Activated naive CD4-positive, alpha-beta T cell treated with anti-CD3 and anti-CD28 coated beads for 36 hours (primary cell): ENCODE measurements at regions not wholly inside any gene's neighbourhood (a gene's known extent, or its start where the extent isn't known, plus 50 kb on each side); places are given as distances from the start of the nearest gene placed in this dataset.
"Not testable (repeated sequence)": the region's sequence is repeated elsewhere in the genome, so short reads cannot be mapped to it uniquely, and the experiment has no call there.

ENCODE experiments used
- CTCF ChIA-PET: fragments of 350-600 bp; sonication (Branson Sonifier 250); formaldehyde crosslinking; loops from one replicate; lab custom pipeline; 2021; ENCODE audit warnings: antibody characterized with exemption; lab: Charles Lee
- DNase-seq: peaks from one replicate; pipeline ENCODE4 v3.0.0-alpha.2; 2020
- H3K27ac Mint-ChIP-seq: one replicate; pipeline ENCODE4 v1.8.0; 2021; ENCODE audit warnings: mild to moderate bottlenecking, mixed read lengths
- H3K27me3 Mint-ChIP-seq: one replicate; pipeline ENCODE4 v1.8.0; 2021; ENCODE audit warnings: low read depth, mixed read lengths
- H3K36me3 Mint-ChIP-seq: one replicate; pipeline ENCODE4 v1.8.0; 2021; ENCODE audit warnings: low read depth, mixed read lengths
- H3K4me1 Mint-ChIP-seq: one replicate; pipeline ENCODE4 v1.8.0; 2021; ENCODE audit warnings: low read depth, mixed read lengths
- H3K4me3 Mint-ChIP-seq: one replicate; pipeline ENCODE4 v1.8.0; 2021; ENCODE audit warnings: mild to moderate bottlenecking, moderate library complexity, mixed read lengths
- H3K9me3 Mint-ChIP-seq: one replicate; pipeline ENCODE4 v1.8.0; 2021; ENCODE audit warnings: mixed read lengths
- intact Hi-C: fragments of 100-400 bp; cut with micrococcal nuclease; formaldehyde crosslinking; loops from one replicate; pipeline ENCODE4 v1.15.1; 2023

DNA sequence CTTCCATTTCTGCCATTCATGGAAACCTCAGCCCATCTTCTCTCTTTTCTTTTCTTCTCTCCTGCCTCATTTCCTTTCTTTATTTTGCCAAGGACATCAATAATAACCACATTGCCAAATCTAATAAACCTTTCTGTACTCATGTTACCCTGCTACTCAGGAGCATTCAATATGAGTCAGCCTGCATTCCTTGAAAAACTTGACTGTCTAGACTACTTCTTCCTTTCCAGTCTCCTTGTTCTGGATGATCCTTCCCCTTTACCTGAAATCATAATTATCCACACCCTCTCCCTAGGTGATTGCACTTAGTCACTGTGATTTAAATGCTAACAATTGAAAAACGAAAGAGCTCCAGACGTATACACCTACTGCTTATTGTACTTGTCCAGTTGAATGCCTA is 253.2 kb upstream of the CENPE start:
- CTCF ChIA-PET: no interaction called here
- Mint-ChIP-seq H3K4me3 (no peak overlapping the region), H3K27me3 (no peaks in the 10 kb centered on the region), H3K9me3 (peaks cover 2% of the 10 kb centered on the region), H3K4me1 (no peaks in the 10 kb centered on the region), H3K36me3 (no peaks in the 10 kb centered on the region), H3K27ac (no peak overlapping the region)
- intact Hi-C loops: no loop called here
- DNase-seq: no peak

DNA sequence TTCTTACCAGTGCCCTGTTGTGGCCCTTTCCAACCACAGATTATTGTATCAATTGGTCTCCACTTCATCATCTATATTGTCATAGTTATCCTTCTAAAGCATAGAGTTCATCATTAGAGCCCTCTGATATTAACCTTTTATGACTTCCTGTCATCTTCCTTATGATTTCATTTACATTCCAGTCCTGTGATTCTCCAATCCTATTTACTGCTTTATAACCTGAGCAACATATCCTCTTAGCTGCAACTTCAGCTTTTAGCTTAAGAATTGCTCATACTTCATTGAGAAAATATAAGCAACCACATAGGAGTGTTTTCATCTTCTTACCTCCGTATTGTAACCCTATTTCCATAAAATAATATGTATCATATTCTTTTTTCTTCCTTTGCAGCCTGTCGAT is 252.6 kb upstream of the CENPE start:
- Mint-ChIP-seq H3K4me1 (no peaks in the 10 kb centered on the region), H3K4me3 (no peak overlapping the region), H3K9me3 (no peaks in the 10 kb centered on the region), H3K36me3 (no peaks in the 10 kb centered on the region), H3K27ac (no peak overlapping the region), H3K27me3 (no peaks in the 10 kb centered on the region)
- CTCF ChIA-PET: no interaction called here
- no peak for DNase-seq
- intact Hi-C loops: no loop called here

DNA sequence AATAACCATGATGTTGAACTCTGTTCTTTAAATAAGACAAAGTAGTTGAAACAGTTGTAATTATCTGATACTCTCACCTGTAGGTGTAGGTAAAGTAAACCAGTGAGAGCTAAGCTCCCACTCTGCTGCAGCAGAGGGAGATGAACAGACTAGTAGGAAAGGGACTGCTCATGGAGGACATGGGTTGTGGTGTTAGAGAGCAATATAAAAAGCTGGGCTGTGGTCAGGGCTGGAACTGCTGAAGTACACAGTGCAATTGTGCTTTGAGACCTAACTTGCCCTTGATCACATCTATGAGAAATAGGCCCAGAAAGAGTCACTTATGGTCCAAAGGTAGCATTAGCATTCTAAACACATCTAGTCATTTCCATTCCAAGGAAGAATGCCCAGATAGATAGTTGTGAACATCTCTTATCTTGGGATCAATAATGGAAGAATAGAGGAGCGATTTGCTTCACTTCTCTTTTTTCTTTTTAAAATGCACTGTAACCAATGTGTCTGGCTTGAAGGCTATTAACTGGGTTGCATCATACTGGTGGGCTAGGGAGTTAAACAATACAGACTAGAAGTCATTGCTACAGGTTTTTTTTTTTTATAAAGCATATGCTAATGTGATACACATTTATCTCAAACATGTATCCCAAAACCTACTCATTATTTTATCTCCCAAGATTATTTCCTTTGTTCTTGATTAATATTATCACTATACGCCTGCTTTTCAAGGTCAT is 251.3 kb upstream of the CENPE start:
- DNase-seq: no peak
- intact Hi-C loops: no loop called here
- no peaks in the 10 kb centered on the region for H3K4me1 Mint-ChIP-seq
- no peaks in the 10 kb centered on the region for H3K27me3 Mint-ChIP-seq
- no peaks in the 10 kb centered on the region for H3K36me3 Mint-ChIP-seq
- H3K4me3 Mint-ChIP-seq: no peak overlapping the region
- H3K9me3 Mint-ChIP-seq: no peaks in the 10 kb centered on the region
- H3K27ac Mint-ChIP-seq: no peak overlapping the region
- CTCF ChIA-PET: no interaction called here

DNA sequence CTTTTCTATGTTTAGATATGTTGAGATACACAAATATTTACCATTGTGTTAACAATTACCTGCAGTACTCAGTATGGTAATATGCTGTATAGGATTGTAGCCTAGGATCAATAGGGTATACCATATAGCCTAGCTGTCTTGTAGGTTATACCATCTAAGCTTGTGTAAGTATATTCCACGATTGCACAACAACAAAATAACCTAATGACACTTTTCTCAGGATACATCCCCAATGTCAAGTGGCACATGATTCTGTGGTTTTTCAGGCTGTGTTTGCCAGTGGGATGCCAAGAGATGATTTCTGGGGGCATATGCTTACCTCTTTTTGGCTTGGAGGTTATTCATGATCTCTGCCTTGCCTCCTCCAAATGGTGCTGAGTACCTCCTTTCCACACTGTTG is 247.2 kb upstream of the CENPE start:
- DNase-seq: no peak
- intact Hi-C loops: no loop called here
- no peaks in the 10 kb centered on the region for H3K36me3 Mint-ChIP-seq
- CTCF ChIA-PET: no interaction called here
- no peaks in the 10 kb centered on the region for H3K4me1 Mint-ChIP-seq
- no peak overlapping the region for H3K27ac Mint-ChIP-seq
- no peaks in the 10 kb centered on the region for H3K27me3 Mint-ChIP-seq
- H3K9me3 Mint-ChIP-seq: no peaks in the 10 kb centered on the region
- no peak overlapping the region for H3K4me3 Mint-ChIP-seq

DNA sequence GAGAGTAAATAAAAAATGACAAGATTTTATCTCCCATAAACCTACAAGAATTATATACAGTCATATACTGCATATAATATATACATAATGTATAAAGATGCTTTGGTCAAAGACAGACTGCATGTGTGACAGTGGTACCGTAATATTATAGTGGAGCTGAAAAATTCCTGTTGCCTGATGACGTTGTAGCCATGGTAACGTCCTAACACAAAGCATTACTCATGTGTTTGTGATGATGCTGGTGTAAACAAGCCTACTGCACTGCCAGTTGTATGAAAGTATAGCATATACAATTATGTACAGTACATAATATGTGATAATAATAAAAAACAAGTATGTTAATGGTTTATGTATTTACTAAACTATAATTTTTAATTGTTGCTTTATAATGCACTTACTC is 245.2 kb upstream of the CENPE start:
- Mint-ChIP-seq H3K27ac (no peak overlapping the region), H3K4me1 (no peaks in the 10 kb centered on the region), H3K36me3 (no peaks in the 10 kb centered on the region), H3K9me3 (no peaks in the 10 kb centered on the region), H3K4me3 (no peak overlapping the region), H3K27me3 (no peaks in the 10 kb centered on the region)
- no peak for DNase-seq
- CTCF ChIA-PET: no interaction called here
- intact Hi-C loops: no loop called here

DNA sequence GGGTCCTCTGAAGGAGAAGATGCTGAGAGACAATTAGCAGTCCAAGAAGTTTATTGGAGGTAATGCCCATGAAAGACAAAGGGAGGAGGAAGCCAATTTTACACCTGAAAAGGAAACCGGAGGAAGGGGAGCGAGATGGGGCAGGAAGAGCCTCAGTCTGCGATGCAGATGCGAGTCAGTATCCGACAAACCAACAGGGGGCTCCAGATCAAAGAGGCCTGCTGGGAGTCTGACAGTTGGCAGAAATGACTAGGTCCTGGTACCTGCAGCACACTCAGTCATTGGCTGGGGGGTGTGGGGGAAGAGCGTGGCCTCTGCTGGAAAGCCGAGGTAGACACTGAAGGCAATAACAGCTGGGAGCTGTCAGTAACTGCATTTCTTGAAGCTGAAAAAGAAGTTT is 231.1 kb upstream of the CENPE start:
- CTCF ChIA-PET: no interaction called here
- intact Hi-C loops: no loop called here
- H3K27ac Mint-ChIP-seq: no peak overlapping the region
- no peaks in the 10 kb centered on the region for H3K36me3 Mint-ChIP-seq
- no peaks in the 10 kb centered on the region for H3K4me1 Mint-ChIP-seq
- H3K4me3 Mint-ChIP-seq: no peak overlapping the region
- peak; percentile 19 for DNase-seq
- H3K27me3 Mint-ChIP-seq: no peaks in the 10 kb centered on the region
- no peaks in the 10 kb centered on the region for H3K9me3 Mint-ChIP-seq

GRCh38 chr4:103425406-103425805 is 227.3 kb upstream of the CENPE start:
- Mint-ChIP-seq H3K4me3 (no peak overlapping the region), H3K9me3 (peaks cover under 1% of the 10 kb centered on the region), H3K27me3 (no peaks in the 10 kb centered on the region), H3K36me3 (no peaks in the 10 kb centered on the region), H3K4me1 (no peaks in the 10 kb centered on the region), H3K27ac (no peak overlapping the region)
- no peak for DNase-seq
- CTCF ChIA-PET: no interaction called here
- intact Hi-C loops: no loop called here

DNA sequence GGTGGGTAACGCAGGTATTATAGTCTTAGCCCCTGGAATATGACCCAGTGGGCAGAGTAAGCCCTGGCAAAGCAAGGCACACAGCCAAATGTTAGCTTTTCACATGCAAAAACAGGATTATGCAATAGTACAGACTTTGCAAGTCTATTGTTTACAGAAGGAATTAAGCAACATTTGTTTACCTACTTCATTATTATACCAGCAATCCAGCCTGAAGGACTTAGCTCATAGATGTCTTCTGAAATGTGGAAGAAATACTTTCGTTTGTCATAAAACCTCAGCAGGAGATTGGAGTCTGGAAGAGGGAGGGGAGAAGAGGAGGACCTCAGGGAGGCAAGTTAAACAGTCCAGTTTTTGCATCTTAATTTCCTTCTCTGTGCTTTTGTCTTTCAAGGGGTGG is 226.7 kb upstream of the CENPE start:
- Mint-ChIP-seq H3K27me3 (no peaks in the 10 kb centered on the region), H3K9me3 (peaks cover 1% of the 10 kb centered on the region), H3K36me3 (no peaks in the 10 kb centered on the region), H3K4me1 (no peaks in the 10 kb centered on the region), H3K4me3 (no peak overlapping the region), H3K27ac (no peak overlapping the region)
- no peak for DNase-seq
- intact Hi-C loops: no loop called here
- CTCF ChIA-PET: no interaction called here

- Mint-ChIP-seq H3K27ac (no peak overlapping the region), H3K9me3 (peaks cover 1% of the 10 kb centered on the region), H3K36me3 (no peaks in the 10 kb centered on the region), H3K4me1 (no peaks in the 10 kb centered on the region), H3K27me3 (no peaks in the 10 kb centered on the region), H3K4me3 (no peak overlapping the region)
- intact Hi-C loops: no loop called here
- no peak for DNase-seq
- CTCF ChIA-PET: no interaction called here
Observed at GRCh38 chr4:103423261-103423660, 225.1 kb upstream of the CENPE start.

GRCh38 chr4:103422467-103423219 is 224.5 kb upstream of the CENPE start:
- H3K36me3 Mint-ChIP-seq: no peaks in the 10 kb centered on the region
- intact Hi-C loops: no loop called here
- peaks cover 1% of the 10 kb centered on the region for H3K9me3 Mint-ChIP-seq
- no peak overlapping the region for H3K4me3 Mint-ChIP-seq
- no peaks in the 10 kb centered on the region for H3K4me1 Mint-ChIP-seq
- no peaks in the 10 kb centered on the region for H3K27me3 Mint-ChIP-seq
- DNase-seq: no peak
- H3K27ac Mint-ChIP-seq: no peak overlapping the region
- CTCF ChIA-PET: interaction anchor here (0.6 kb wide), 1 partner anchor 24 kb away, joined by 3 read pairs; no protein-coding TSS in a partner anchor

- intact Hi-C loops: no loop called here
- no peak for DNase-seq
- H3K27me3 Mint-ChIP-seq: no peaks in the 10 kb centered on the region
- H3K27ac Mint-ChIP-seq: no peak overlapping the region
- peaks cover 1% of the 10 kb centered on the region for H3K9me3 Mint-ChIP-seq
- H3K4me1 Mint-ChIP-seq: no peaks in the 10 kb centered on the region
- no peaks in the 10 kb centered on the region for H3K36me3 Mint-ChIP-seq
- CTCF ChIA-PET: no interaction called here
- H3K4me3 Mint-ChIP-seq: no peak overlapping the region
Observed at GRCh38 chr4:103415801-103416200, 217.7 kb upstream of the CENPE start.

DNA sequence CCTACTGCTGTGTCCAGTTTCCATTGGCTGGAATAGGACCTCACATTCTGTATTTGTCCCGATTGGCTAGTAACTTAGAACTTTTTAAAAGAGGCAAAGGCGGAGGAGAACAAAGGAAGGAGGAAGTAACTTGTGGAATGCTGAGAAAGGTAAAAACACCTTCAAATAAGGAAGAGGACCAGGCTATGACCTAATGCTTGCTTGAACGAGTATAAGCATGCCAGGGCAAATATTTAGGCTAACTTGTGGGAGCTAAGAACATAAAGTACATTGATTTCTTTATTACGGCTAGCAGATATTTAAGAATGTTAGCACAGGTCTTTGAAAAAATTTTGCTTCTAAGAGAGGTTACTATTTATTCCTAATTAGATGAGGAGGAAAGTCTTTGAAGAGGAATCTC is 214.5 kb upstream of the CENPE start:
- H3K4me3 Mint-ChIP-seq, CTCF ChIA-PET, DNase-seq, intact Hi-C loops, H3K27ac Mint-ChIP-seq, H3K9me3 Mint-ChIP-seq, H3K36me3 Mint-ChIP-seq, H3K27me3 Mint-ChIP-seq, H3K4me1 Mint-ChIP-seq: not testable (repeated sequence)

GRCh38 chr4:103410386-103410785 is 212.2 kb upstream of the CENPE start:
- Mint-ChIP-seq H3K36me3 (no peaks in the 10 kb centered on the region), H3K4me1 (no peaks in the 10 kb centered on the region), H3K27ac (no peak overlapping the region), H3K27me3 (peaks cover 3% of the 10 kb centered on the region), H3K4me3 (no peak overlapping the region), H3K9me3 (peaks cover 3% of the 10 kb centered on the region)
- intact Hi-C loops: no loop called here
- CTCF ChIA-PET: no interaction called here
- no peak for DNase-seq
